ENCODE measurements at regions not wholly inside any gene's neighbourhood (a gene's known extent, or its start where the extent isn't known, plus 50 kb on each side); places are given as distances from the start of the nearest gene placed in this dataset.

DNA sequence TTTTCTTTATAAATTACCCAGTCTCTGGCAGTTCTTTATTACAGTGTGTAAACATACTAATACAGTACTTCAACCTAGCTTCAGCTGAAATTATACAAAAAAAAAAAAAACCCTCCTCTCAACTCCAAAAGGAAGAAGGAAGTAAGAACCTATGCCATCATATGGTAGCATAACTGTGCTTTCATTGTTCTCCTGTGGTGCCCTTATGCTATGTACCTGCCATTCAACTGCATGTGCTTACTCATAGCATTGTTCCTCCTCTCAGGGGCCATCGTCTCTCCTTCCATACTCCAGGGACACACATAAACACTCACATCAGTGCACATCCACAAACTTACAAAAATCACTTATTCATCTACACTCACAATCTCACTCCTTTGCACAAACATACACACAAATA, 470.1 kb upstream of the HS3ST1 start:
- WGBS, 2 donors = 72 to 73% methylated on average over 1 of the region's 1 CpG
- ATAC-seq (ENCODE audit: low FRiP score in 2 of 2) (no peak), DNase-seq (no peak)
- Histone ChIP-seq H3K9me3 (peaks cover 0 to 10% (median 0%) of the 10 kb centered on the region in 4 donors), H3K27me3 (no peaks in the 10 kb centered on the region), H3K27ac (no peak overlapping the region), H3K4me3 (no peak overlapping the region), H3K4me1 (no peaks in the 10 kb centered on the region), H3K36me3 (no peaks in the 10 kb centered on the region)
- TF ChIP-seq POLR2AphosphoS5 (IDR thresholded peaks at IDR 0.05) (no peak), POLR2A (IDR thresholded peaks at IDR 0.05) (no peak), EP300 (IDR thresholded peaks at IDR 0.05) (no peak), CTCF (IDR thresholded peaks at IDR 0.05) (no peak)

- no peak for DNase-seq
- no peaks in the 10 kb centered on the region for H3K4me1 ChIP-seq
- H3K27ac ChIP-seq = no peak overlapping the region
- no peaks in the 10 kb centered on the region for H3K27me3 ChIP-seq
- H3K4me3 ChIP-seq = no peak overlapping the region
- no peak for ATAC-seq (ENCODE audit: low FRiP score in 2 of 2)
- no peaks in the 10 kb centered on the region for H3K36me3 ChIP-seq
- peaks cover 0 to 10% (median 0%) of the 10 kb centered on the region in 4 donors for H3K9me3 ChIP-seq
- TF ChIP-seq CTCF (IDR thresholded peaks at IDR 0.05) (no peak), EP300 (IDR thresholded peaks at IDR 0.05) (no peak), POLR2A (IDR thresholded peaks at IDR 0.05) (no peak), POLR2AphosphoS5 (IDR thresholded peaks at IDR 0.05) (no peak)
- WGBS, 2 donors = 56 to 67% methylated on average over 1 of the region's 1 CpG
Observed at GRCh38 chr4:11895766-11896165, 467.1 kb upstream of the HS3ST1 start.

- Histone ChIP-seq H3K9me3 (peaks cover 0 to 10% (median 0%) of the 10 kb centered on the region in 4 donors), H3K4me1 (no peaks in the 10 kb centered on the region), H3K36me3 (no peaks in the 10 kb centered on the region), H3K4me3 (no peak overlapping the region), H3K27ac (no peak overlapping the region), H3K27me3 (no peaks in the 10 kb centered on the region)
- TF ChIP-seq POLR2A (IDR thresholded peaks at IDR 0.05) (no peak), EP300 (IDR thresholded peaks at IDR 0.05) (no peak), CTCF (IDR thresholded peaks at IDR 0.05) (no peak), POLR2AphosphoS5 (IDR thresholded peaks at IDR 0.05) (no peak)
- WGBS, 2 donors = 67 to 68% methylated on average over 2 of the region's 2 CpGs
- no peak for ATAC-seq (ENCODE audit: low FRiP score in 2 of 2)
- DNase-seq = no peak
Observed at GRCh38 chr4:11894977-11895376, 466.3 kb upstream of the HS3ST1 start.

DNA sequence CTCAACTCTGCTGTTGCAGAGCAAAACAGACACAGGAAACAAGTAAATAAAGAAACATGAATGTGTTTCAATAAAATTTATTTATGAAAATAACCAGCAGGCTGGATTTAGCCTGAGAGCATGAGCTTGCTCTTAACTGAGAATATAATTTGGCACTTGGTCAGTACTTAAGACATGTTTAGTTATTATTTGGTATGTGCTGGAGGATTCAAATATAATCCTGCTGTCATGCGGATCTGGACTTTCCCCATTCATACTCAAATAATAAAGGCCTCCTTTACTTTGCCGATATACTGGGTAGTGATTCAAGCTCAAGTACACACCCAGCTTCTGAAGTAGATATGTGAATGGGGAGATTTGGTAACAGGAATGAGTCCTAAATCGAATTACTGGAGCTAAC, 465.5 kb upstream of the HS3ST1 start:
- no peak overlapping the region for H3K4me3 ChIP-seq
- H3K27ac ChIP-seq = no peak overlapping the region
- DNase-seq (no peak), ATAC-seq (ENCODE audit: low FRiP score in 2 of 2) (no peak)
- peaks cover 0 to 10% (median 0%) of the 10 kb centered on the region in 4 donors for H3K9me3 ChIP-seq
- H3K27me3 ChIP-seq = no peaks in the 10 kb centered on the region
- 51 to 66% methylated on average over 3 of the region's 3 CpGs for WGBS, 2 donors
- TF ChIP-seq POLR2A (IDR thresholded peaks at IDR 0.05) (no peak), POLR2AphosphoS5 (IDR thresholded peaks at IDR 0.05) (no peak), EP300 (IDR thresholded peaks at IDR 0.05) (no peak), CTCF (IDR thresholded peaks at IDR 0.05) (no peak)
- H3K4me1 ChIP-seq = no peaks in the 10 kb centered on the region
- no peaks in the 10 kb centered on the region for H3K36me3 ChIP-seq

- H3K27ac ChIP-seq = no peak overlapping the region
- 64 to 87% methylated on average over 2 of the region's 2 CpGs for WGBS, 2 donors
Observed at GRCh38 chr4:11889099-11889498, 460.4 kb upstream of the HS3ST1 start.

More at GRCh38 chr4:11889099-11889498, 460.4 kb upstream of the HS3ST1 start:
- no peaks in the 10 kb centered on the region for H3K9me3 ChIP-seq
- no peaks in the 10 kb centered on the region for H3K36me3 ChIP-seq
- ATAC-seq (ENCODE audit: low FRiP score in 2 of 2) = no peak
- no peaks in the 10 kb centered on the region for H3K4me1 ChIP-seq
- no peak for DNase-seq
- no peak overlapping the region for H3K4me3 ChIP-seq
- TF ChIP-seq POLR2A (IDR thresholded peaks at IDR 0.05) (no peak), POLR2AphosphoS5 (IDR thresholded peaks at IDR 0.05) (no peak), EP300 (IDR thresholded peaks at IDR 0.05) (no peak), CTCF (IDR thresholded peaks at IDR 0.05) (no peak)
- H3K27me3 ChIP-seq = no peaks in the 10 kb centered on the region
